ENCODE measurements at regions not wholly inside any gene's neighbourhood (a gene's known extent, or its start where the extent isn't known, plus 50 kb on each side); places are given as distances from the start of the nearest gene placed in this dataset.
"Not testable (repeated sequence)": the region's sequence is repeated elsewhere in the genome, so short reads cannot be mapped to it uniquely, and the experiment has no call there.

DNA sequence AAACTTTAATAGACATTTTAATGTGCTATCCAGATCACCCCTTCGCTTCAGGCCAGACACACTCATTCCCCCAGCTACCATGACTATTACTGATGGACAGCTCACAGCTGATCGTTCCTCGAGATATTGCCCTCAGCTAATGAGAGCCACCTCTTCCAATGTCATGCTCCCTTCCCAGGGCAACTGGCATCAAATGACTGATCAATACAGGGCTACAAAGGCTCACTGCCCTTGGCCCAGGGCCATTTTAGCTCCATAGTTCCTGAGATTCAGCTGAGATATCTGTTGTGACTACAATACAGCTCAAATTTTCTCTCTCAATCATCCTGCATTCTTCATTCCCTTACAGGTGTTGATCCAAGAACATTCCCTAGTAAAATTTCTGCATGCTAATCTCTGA lies 104.5 kb upstream of the PKN2 start:
- no peaks in the 10 kb centered on the region for H3K4me1 ChIP-seq (ENCODE audit: control insufficient read depth in 3 of 3, insufficient read depth in 2 of 3, low read depth in 1 of 3, low read length in 2 of 3)
- FAIRE-seq (no peak), DNase-seq (no peak)
- H3K27me3 ChIP-seq (ENCODE audit: control insufficient read depth in 3 of 3, insufficient read depth in 3 of 3, low read length in 3 of 3), result no peaks in the 10 kb centered on the region
- H3K4me3 ChIP-seq (ENCODE audit: low read depth in 1 of 3, low read length in 3 of 3), result no peak overlapping the region
- H3K9me3 ChIP-seq (ENCODE audit: control insufficient read depth in 2 of 2, insufficient read depth in 1 of 2, low read depth in 1 of 2, low read length in 1 of 2), result no peaks in the 10 kb centered on the region
- 86 to 93% (median 91%) methylated on average over 3 of the region's 3 CpGs for WGBS, 3 donors
- no peaks in the 10 kb centered on the region for H3K36me3 ChIP-seq (ENCODE audit: control insufficient read depth in 3 of 3, insufficient read depth in 2 of 3, low read depth in 1 of 3, low read length in 3 of 3)
- H3K27ac ChIP-seq (ENCODE audit: low read depth in 1 of 3, low read length in 2 of 3), result no peak overlapping the region

DNA sequence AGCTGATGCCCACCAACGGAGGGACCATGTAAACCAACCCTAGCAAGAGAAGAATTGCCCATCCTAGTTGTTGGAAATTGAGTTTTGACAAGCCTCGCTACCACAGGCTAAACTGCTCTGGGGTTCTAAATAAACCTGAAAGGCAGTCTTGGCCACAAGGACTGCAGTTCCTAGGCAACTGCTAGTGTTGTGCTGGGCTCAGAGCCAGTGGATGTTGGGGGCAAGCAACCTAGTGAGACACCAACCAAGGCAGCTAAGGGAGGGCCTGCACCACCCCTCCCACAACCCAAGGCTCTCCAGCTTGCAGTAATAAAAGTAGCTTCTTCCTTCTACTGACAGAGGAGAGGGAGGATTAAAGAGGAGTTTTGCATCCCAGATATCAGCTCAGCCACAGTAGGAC lies 102.4 kb upstream of the PKN2 start:
- 54 to 83% (median 81%) methylated on average over 2 of the region's 2 CpGs for WGBS, 3 donors
- Histone ChIP-seq H3K4me1 (ENCODE audit: control insufficient read depth in 3 of 3, insufficient read depth in 2 of 3, low read depth in 1 of 3, low read length in 2 of 3) (no peaks in the 10 kb centered on the region), H3K4me3 (ENCODE audit: low read depth in 1 of 3, low read length in 3 of 3) (no peak overlapping the region), H3K27ac (ENCODE audit: low read depth in 1 of 3, low read length in 2 of 3) (no peak overlapping the region), H3K36me3 (ENCODE audit: control insufficient read depth in 3 of 3, insufficient read depth in 2 of 3, low read depth in 1 of 3, low read length in 3 of 3) (no peaks in the 10 kb centered on the region), H3K27me3 (ENCODE audit: control insufficient read depth in 3 of 3, insufficient read depth in 3 of 3, low read length in 3 of 3) (no peaks in the 10 kb centered on the region), H3K9me3 (ENCODE audit: control insufficient read depth in 2 of 2, insufficient read depth in 1 of 2, low read depth in 1 of 2, low read length in 1 of 2) (no peaks in the 10 kb centered on the region)
- DNase-seq, result no peak
- FAIRE-seq, result no peak

- DNase-seq (no peak), FAIRE-seq (no peak)
- H3K27me3 ChIP-seq (ENCODE audit: control insufficient read depth in 3 of 3, insufficient read depth in 3 of 3, low read length in 3 of 3), result peaks cover 0 to 2% (median 0%) of the 10 kb centered on the region in 3 donors
- no peak overlapping the region for H3K4me3 ChIP-seq (ENCODE audit: low read depth in 1 of 3, low read length in 3 of 3)
- peaks cover 0 to 13% of the 10 kb centered on the region in 2 donors for H3K9me3 ChIP-seq (ENCODE audit: control insufficient read depth in 2 of 2, insufficient read depth in 1 of 2, low read depth in 1 of 2, low read length in 1 of 2)
- no peaks in the 10 kb centered on the region for H3K4me1 ChIP-seq (ENCODE audit: control insufficient read depth in 3 of 3, insufficient read depth in 2 of 3, low read depth in 1 of 3, low read length in 2 of 3)
- H3K36me3 ChIP-seq (ENCODE audit: control insufficient read depth in 3 of 3, insufficient read depth in 2 of 3, low read depth in 1 of 3, low read length in 3 of 3), result no peaks in the 10 kb centered on the region
- no peak overlapping the region for H3K27ac ChIP-seq (ENCODE audit: low read depth in 1 of 3, low read length in 2 of 3)
Observed at GRCh38 chr1:88593358-88593757, 90.7 kb upstream of the PKN2 start.

DNA sequence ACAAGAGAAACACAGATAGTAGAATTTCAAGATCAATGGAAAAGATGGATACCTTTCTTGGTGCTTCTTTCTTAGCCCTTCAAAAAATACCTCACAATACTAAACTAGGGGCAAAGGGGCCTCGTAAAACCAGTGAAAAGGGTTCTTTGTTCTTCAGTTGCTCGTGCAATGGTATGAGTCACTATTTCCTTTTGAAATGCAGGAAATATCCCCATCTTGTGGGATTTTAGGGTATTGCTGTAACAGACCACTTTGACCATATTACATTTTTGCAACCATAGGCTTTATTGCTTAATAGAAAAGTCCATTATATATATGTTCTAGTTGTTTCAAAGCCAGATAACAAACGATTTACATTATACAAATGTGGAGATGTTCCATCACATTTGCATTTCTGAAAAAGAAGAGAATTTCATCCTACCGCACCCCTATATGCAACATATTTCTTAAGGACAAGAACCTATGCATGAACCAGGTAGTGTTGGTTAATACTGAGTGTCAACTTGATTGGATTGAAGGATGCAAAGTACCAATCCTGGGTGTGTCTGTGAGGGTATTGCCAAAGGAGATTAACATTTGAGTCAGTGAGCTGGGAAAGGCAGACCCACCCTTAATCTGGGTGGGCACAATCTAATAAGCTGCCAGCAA lies 88.6 kb upstream of the PKN2 start:
- Histone ChIP-seq H3K36me3 (ENCODE audit: control insufficient read depth in 3 of 3, insufficient read depth in 2 of 3, low read depth in 1 of 3, low read length in 3 of 3) (no peaks in the 10 kb centered on the region), H3K4me1 (ENCODE audit: control insufficient read depth in 3 of 3, insufficient read depth in 2 of 3, low read depth in 1 of 3, low read length in 2 of 3) (no peaks in the 10 kb centered on the region), H3K4me3 (ENCODE audit: low read depth in 1 of 3, low read length in 3 of 3) (no peak overlapping the region), H3K9me3 (ENCODE audit: control insufficient read depth in 2 of 2, insufficient read depth in 1 of 2, low read depth in 1 of 2, low read length in 1 of 2) (peaks cover 0 to 17% of the 10 kb centered on the region in 2 donors), H3K27ac (ENCODE audit: low read depth in 1 of 3, low read length in 2 of 3) (no peak overlapping the region), H3K27me3 (ENCODE audit: control insufficient read depth in 3 of 3, insufficient read depth in 3 of 3, low read length in 3 of 3) (no peaks in the 10 kb centered on the region)
- WGBS, 3 donors, result 39 to 48% (median 43%) methylated on average over 4 of the region's 4 CpGs
- peak; percentile 32 for DNase-seq
- FAIRE-seq, result no peak

DNA sequence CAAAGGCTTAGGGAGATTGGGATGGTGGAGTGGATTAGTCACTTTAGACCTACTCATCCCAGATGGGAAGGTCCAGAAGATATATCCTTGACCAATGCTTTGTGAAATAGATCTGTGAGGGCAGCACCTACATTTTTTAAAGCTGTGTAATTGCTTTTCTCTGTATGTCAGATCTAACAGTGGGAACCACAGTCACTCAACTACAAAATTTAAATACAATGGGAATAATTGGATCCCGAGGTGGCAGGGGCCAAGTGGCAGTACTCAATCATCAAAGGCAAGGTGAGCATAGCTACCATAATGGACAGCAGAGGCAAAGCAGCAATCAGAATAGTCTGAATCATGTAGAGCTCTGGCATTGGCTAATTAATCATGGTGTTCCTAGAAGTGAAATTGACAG lies 86.1 kb upstream of the PKN2 start:
- not testable (repeated sequence) for DNase-seq; H3K4me1 ChIP-seq (ENCODE audit: control insufficient read depth in 3 of 3, insufficient read depth in 2 of 3, low read depth in 1 of 3, low read length in 2 of 3); H3K36me3 ChIP-seq (ENCODE audit: control insufficient read depth in 3 of 3, insufficient read depth in 2 of 3, low read depth in 1 of 3, low read length in 3 of 3); H3K4me3 ChIP-seq (ENCODE audit: low read depth in 1 of 3, low read length in 3 of 3); H3K27me3 ChIP-seq (ENCODE audit: control insufficient read depth in 3 of 3, insufficient read depth in 3 of 3, low read length in 3 of 3); H3K27ac ChIP-seq (ENCODE audit: low read depth in 1 of 3, low read length in 2 of 3); FAIRE-seq
- WGBS, 3 donors, result 38 to 43% (median 41%) methylated on average over 1 of the region's 1 CpG
- H3K9me3 ChIP-seq (ENCODE audit: control insufficient read depth in 2 of 2, insufficient read depth in 1 of 2, low read depth in 1 of 2, low read length in 1 of 2), result peaks cover 0 to 17% of the 10 kb centered on the region in 2 donors

- 43 to 59% (median 45%) methylated on average over 11 of the region's 11 CpGs for WGBS, 3 donors
Observed at GRCh38 chr1:88608139-88608943, 75.7 kb upstream of the PKN2 start.

GRCh38 chr1:88609051-88609450 lies 75.0 kb upstream of the PKN2 start:
- FAIRE-seq, result no peak
- Histone ChIP-seq H3K9me3 (ENCODE audit: control insufficient read depth in 2 of 2, insufficient read depth in 1 of 2, low read depth in 1 of 2, low read length in 1 of 2) (no peaks in the 10 kb centered on the region), H3K4me3 (ENCODE audit: low read depth in 1 of 3, low read length in 3 of 3) (no peak overlapping the region), H3K4me1 (ENCODE audit: control insufficient read depth in 3 of 3, insufficient read depth in 2 of 3, low read depth in 1 of 3, low read length in 2 of 3) (peaks cover 0 to 12% (median 0%) of the 10 kb centered on the region in 3 donors), H3K27me3 (ENCODE audit: control insufficient read depth in 3 of 3, insufficient read depth in 3 of 3, low read length in 3 of 3) (no peaks in the 10 kb centered on the region), H3K36me3 (ENCODE audit: control insufficient read depth in 3 of 3, insufficient read depth in 2 of 3, low read depth in 1 of 3, low read length in 3 of 3) (no peaks in the 10 kb centered on the region), H3K27ac (ENCODE audit: low read depth in 1 of 3, low read length in 2 of 3) (no peak overlapping the region)
- DNase-seq, result peak; percentile 13 to 25

More at GRCh38 chr1:88608139-88608943, 75.7 kb upstream of the PKN2 start:
- Histone ChIP-seq H3K4me3 (ENCODE audit: low read depth in 1 of 3, low read length in 3 of 3) (no peak overlapping the region), H3K27me3 (ENCODE audit: control insufficient read depth in 3 of 3, insufficient read depth in 3 of 3, low read length in 3 of 3) (no peaks in the 10 kb centered on the region), H3K36me3 (ENCODE audit: control insufficient read depth in 3 of 3, insufficient read depth in 2 of 3, low read depth in 1 of 3, low read length in 3 of 3) (no peaks in the 10 kb centered on the region), H3K9me3 (ENCODE audit: control insufficient read depth in 2 of 2, insufficient read depth in 1 of 2, low read depth in 1 of 2, low read length in 1 of 2) (no peaks in the 10 kb centered on the region), H3K4me1 (ENCODE audit: control insufficient read depth in 3 of 3, insufficient read depth in 2 of 3, low read depth in 1 of 3, low read length in 2 of 3) (peaks cover 0 to 8% (median 0%) of the 10 kb centered on the region in 3 donors), H3K27ac (ENCODE audit: low read depth in 1 of 3, low read length in 2 of 3) (no peak overlapping the region)
- DNase-seq (peak; percentile 59 to 64), FAIRE-seq (peak; percentile 23)

DNA sequence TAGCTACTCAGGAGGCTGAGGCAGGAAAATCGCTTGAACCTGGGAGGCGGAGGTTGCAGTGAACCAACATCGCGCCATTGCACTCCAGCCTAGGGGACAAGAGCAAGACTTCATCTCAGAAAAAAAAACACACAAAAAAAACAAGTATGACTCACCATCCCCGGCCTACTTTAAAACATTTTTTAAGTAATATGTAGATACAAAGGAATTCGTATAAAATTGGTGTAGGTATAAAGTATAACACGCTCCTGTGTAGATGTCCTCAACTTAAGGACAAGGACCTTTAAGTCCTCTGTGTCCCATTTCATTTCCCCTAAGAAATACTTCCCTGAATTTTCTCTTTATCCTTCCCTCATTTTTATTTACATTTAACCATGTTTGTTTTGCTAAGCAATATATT lies 73.4 kb upstream of the PKN2 start:
- H3K4me1 ChIP-seq (ENCODE audit: control insufficient read depth in 3 of 3, insufficient read depth in 2 of 3, low read depth in 1 of 3, low read length in 2 of 3), result peaks cover 0 to 12% (median 0%) of the 10 kb centered on the region in 3 donors
- no peaks in the 10 kb centered on the region for H3K9me3 ChIP-seq (ENCODE audit: control insufficient read depth in 2 of 2, insufficient read depth in 1 of 2, low read depth in 1 of 2, low read length in 1 of 2)
- 90 to 94% (median 94%) methylated on average over 7 of the region's 7 CpGs for WGBS, 3 donors
- H3K27me3 ChIP-seq (ENCODE audit: control insufficient read depth in 3 of 3, insufficient read depth in 3 of 3, low read length in 3 of 3), result no peaks in the 10 kb centered on the region
- H3K36me3 ChIP-seq (ENCODE audit: control insufficient read depth in 3 of 3, insufficient read depth in 2 of 3, low read depth in 1 of 3, low read length in 3 of 3), result no peaks in the 10 kb centered on the region
- FAIRE-seq (no peak), DNase-seq (no peak)
- no peak overlapping the region for H3K27ac ChIP-seq (ENCODE audit: low read depth in 1 of 3, low read length in 2 of 3)
- no peak overlapping the region for H3K4me3 ChIP-seq (ENCODE audit: low read depth in 1 of 3, low read length in 3 of 3)

Data from small intestine (tissue), 7 donors.